Hepatocyte (in vitro differentiated cells): ENCODE measurements at regions not wholly inside any gene's neighbourhood (a gene's known extent, or its start where the extent isn't known, plus 50 kb on each side); places are given as distances from the start of the nearest gene placed in this dataset.

Source experiments
- CTCF ChIP-seq: fragments of 200-600 bp; sonication (generic); IDR thresholded peaks from 2 replicates; pipeline ENCODE4 v1.5.1; 2016; ENCODE audit warnings: antibody characterized with exemption, mild to moderate bottlenecking; ENCODE audit not compliant: poor library complexity
- EZH2 ChIP-seq: fragments of 200-600 bp; sonication (generic); IDR thresholded peaks from 2 replicates; pipeline ENCODE4 v1.6.1; 2016; ENCODE audit warnings: antibody characterized with exemption, mild to moderate bottlenecking, borderline replicate concordance

GRCh38 chr3:29207427-29207826 lies 73.4 kb upstream of the RBMS3 start:
- TF ChIP-seq CTCF, result no peak
- no peak for TF ChIP-seq EZH2
